ENCODE measurements at regions not wholly inside any gene's neighbourhood (a gene's known extent, or its start where the extent isn't known, plus 50 kb on each side); places are given as distances from the start of the nearest gene placed in this dataset.
"Not testable (repeated sequence)": the region's sequence is repeated elsewhere in the genome, so short reads cannot be mapped to it uniquely, and the experiment has no call there.

DNA sequence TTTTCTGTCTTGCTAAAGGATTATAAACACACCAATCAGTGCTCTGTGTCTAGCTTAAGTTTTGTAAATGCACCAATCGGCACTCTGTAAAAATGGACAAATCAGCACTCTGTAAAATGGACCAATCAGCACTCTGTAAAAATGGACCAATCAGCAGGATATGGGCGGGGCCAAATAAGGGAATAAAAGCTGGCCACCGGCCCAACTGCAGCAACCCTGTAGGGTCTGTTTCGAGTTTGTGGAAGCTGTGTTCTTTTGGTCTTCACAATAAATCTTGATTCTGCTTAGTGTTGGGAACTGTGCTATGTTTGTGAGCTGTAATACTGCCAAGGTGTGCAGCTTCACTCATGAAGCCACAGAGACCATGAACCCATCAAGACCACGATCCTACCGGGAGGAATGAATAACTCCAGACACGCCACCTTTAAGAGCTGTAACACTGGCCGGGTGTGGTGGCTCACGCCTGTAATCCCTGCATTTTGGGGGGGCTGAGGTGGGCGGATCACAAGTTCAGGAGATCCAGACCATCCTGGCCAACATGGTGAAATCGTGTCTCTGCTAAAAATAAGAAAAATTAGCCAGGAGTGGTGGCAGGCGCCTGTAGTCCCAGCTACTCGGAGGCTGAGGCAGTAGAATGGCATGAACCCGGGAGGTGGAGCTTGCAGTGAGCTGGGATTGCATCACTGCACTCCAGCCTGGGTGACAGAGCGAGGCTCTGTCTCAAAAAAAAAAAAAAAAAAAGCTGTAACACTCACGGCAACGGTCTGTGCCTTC is 133.0 kb upstream of the GDF10 start:
- H3K4me3 Mint-ChIP-seq, DNase-seq, H3K27me3 Mint-ChIP-seq, H3K27ac Mint-ChIP-seq, POLR2A ChIA-PET, H3K9me3 Mint-ChIP-seq, H3K36me3 Mint-ChIP-seq: not testable (repeated sequence)
- peaks cover 19% of the 10 kb centered on the region for H3K4me1 Mint-ChIP-seq (ENCODE audit: low read depth)
- intact Hi-C loops (cut with micrococcal nuclease), result loop anchor here (5.0 kb wide), 2 partner anchors 40 to 145 kb away; no protein-coding TSS in a partner anchor
- CTCF ChIA-PET, result interaction anchor here (0.7 to 1.9 kb wide), 5 partner anchors 14 to 145 kb away, joined by 3 to 11 read pairs (median 4); no protein-coding TSS in a partner anchor

DNA sequence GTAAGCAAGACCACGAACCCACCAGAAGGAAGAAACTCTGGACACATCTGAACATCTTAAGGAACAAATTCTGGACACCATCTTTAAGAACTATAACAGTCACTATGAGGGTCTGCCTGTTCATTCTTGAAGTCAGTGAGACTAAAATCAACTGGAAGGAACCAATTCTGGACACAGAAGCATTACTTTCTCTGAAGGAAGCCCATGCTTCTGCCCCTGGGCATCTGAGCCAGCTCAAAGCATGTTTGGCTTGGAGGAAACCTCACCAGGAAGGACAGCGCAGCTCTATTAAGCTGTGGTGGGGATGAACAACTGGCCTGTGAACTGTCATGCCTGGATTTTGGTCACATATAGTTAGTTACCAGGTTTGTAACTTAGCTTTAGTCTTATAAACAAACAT is 132.4 kb upstream of the GDF10 start:
- no peak overlapping the region for H3K27ac Mint-ChIP-seq
- no peaks in the 10 kb centered on the region for H3K36me3 Mint-ChIP-seq
- no peak overlapping the region for H3K4me3 Mint-ChIP-seq
- peaks cover 5% of the 10 kb centered on the region for H3K9me3 Mint-ChIP-seq
- ChIA-PET POLR2A (no interaction called here), CTCF (interaction anchor here (0.7 to 1.9 kb wide), 2 partner anchors 116 to 144 kb away, joined by 4 read pairs; no protein-coding TSS in a partner anchor)
- no peaks in the 10 kb centered on the region for H3K27me3 Mint-ChIP-seq
- peaks cover 18% of the 10 kb centered on the region for H3K4me1 Mint-ChIP-seq (ENCODE audit: low read depth)
- DNase-seq, result no peak
- intact Hi-C loops (cut with micrococcal nuclease), result loop anchor here (5.0 kb wide), 2 partner anchors 40 to 145 kb away; no protein-coding TSS in a partner anchor

DNA sequence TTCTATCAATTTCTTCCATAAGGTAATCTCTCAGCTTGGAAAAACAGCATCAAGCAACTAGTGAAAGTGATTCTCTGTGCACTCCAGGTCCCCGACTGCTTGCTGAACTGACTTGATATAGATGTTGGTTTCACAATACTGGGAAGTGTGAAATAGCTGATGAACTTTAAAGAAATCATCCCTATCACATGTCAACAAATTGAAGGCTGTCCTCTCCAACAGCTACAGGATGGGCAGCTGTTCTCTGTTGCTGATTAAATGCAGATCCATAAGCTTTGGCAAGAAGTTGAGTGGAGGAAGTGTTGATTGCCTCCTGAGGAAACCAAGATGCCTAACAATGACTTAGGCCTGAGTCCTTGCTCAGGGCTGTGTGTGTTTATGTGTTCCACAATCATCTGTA is 130.4 kb upstream of the GDF10 start:
- peaks cover 21% of the 10 kb centered on the region for H3K4me1 Mint-ChIP-seq (ENCODE audit: low read depth)
- no peaks in the 10 kb centered on the region for H3K36me3 Mint-ChIP-seq
- CTCF ChIA-PET, result no interaction called here
- H3K4me3 Mint-ChIP-seq, result no peak overlapping the region
- H3K27ac Mint-ChIP-seq, result no peak overlapping the region
- DNase-seq, result no peak
- peaks cover 5% of the 10 kb centered on the region for H3K9me3 Mint-ChIP-seq
- intact Hi-C loops (cut with micrococcal nuclease), result loop anchor here (5.0 kb wide), 2 partner anchors 38 to 143 kb away; no protein-coding TSS in a partner anchor
- H3K27me3 Mint-ChIP-seq, result no peaks in the 10 kb centered on the region
- POLR2A ChIA-PET, result no interaction called here

DNA sequence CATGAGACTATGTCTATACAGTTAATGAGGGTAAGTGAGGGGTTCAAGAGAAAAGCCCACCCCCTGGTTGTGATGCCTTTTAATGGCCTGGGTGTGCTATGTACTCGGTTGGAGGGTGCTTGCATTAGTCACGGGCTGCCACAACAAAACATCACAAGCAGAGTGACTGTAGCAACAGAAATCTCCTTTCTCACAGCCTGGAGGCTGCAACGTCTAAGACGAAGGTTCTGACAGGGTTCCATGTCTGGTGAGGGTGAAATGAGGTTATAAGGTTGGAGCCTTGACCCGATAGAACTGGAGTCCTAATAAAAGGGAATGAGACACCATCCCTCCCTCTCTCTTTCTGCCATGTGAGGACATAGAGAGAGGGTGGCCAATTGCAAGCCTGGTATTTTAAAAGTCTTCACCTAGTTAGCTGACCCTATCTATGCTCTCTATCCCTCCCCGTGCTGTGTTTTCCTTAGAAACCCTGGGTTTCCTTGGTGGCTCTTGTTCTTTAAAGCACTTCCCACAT is 126.0 kb upstream of the GDF10 start:
- no peaks in the 10 kb centered on the region for H3K27me3 Mint-ChIP-seq
- intact Hi-C loops (cut with micrococcal nuclease), result no loop called here
- no peaks in the 10 kb centered on the region for H3K9me3 Mint-ChIP-seq
- peaks cover 3% of the 10 kb centered on the region for H3K4me1 Mint-ChIP-seq (ENCODE audit: low read depth)
- CTCF ChIA-PET, result interaction anchor here (1.0 kb wide), 1 partner anchor 16 kb away, joined by 4 read pairs; no protein-coding TSS in a partner anchor
- H3K36me3 Mint-ChIP-seq, result no peaks in the 10 kb centered on the region
- DNase-seq, result no peak
- H3K4me3 Mint-ChIP-seq, result no peak overlapping the region
- H3K27ac Mint-ChIP-seq, result no peak overlapping the region
- POLR2A ChIA-PET, result no interaction called here

DNA sequence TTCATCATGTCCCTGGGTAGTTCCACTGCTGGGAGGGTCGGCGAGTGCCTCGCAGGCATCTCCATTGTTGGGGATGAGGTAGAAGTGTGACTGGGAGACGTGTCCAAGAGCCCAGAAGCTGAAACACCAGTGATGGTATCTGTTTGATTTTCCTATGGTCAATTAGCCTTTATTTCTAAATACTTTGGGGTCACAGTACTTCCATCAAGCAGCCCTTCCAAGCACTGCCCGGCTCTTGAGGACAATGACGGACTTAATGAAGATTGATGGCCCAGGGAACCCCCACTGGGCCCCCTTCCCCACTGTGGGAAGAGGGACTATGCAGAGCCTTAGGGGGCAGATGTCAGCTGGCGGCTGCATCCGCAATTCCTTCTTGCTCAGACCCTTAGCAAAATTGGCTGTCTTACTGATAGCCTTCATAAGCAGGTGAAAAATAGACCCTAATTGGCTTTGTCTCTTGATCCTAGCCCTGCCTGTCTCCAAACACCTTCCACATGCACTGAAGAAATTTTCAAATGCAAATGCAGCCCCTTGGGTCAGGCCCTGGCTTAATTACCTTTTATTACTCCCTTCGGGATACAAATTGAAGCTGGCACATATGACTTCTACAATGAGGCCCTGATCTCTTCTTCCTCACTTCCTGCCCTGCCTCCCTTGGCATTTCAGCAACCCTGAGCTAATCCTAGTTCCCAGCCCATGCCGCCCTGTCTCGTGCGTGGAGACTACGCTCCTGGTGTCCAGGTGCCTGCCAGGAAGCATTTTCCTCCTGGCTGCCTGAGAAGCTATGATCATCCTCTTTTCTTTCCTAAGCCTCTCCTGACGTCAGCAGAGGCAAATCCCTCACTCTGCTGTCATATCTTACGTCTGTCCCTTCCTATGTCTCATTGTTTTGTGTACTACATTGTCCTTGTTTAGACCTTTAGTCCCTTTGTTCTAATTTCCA is 124.5 kb upstream of the GDF10 start:
- Mint-ChIP-seq H3K27ac (no peak overlapping the region), H3K27me3 (no peaks in the 10 kb centered on the region), H3K4me1 (ENCODE audit: low read depth) (peaks cover 3% of the 10 kb centered on the region), H3K9me3 (no peaks in the 10 kb centered on the region), H3K36me3 (no peaks in the 10 kb centered on the region), H3K4me3 (no peak overlapping the region)
- ChIA-PET CTCF (no interaction called here), POLR2A (no interaction called here)
- no peak for DNase-seq
- intact Hi-C loops (cut with micrococcal nuclease), result no loop called here

DNA sequence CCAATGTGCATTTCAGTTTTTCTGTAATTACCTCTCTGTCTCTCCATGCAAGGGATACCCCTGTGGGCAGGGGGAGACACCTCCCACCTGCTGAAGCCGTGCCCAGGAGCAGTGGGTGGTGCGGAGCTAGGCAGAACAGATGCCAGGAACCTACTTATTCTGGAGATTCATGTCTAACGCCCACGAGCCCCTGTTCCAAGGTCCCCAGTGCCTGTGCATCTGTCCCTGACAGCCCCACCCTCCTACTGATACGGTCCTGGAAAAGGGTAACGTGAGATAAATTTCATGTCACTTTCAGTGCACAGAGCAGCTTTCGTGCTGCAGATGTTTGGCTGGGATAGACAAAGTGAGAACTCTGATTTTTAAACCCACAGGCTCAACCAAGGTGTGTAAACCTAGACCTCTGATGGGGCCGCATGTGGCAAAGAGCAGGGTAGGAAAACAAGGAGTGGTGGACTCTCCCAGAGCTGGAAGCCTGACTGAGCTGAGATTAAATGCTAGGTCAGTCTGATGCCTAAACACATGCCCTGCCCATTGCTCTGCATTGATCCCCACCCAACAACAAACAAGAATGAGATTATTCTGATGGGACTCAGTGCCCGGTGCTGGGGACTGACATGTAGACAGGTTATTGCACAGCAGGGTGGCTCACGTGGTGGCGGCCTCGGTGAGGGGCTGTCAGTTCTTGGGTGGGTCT is 123.6 kb upstream of the GDF10 start:
- DNase-seq, result no peak
- intact Hi-C loops (cut with micrococcal nuclease), result no loop called here
- CTCF ChIA-PET, result no interaction called here
- POLR2A ChIA-PET, result no interaction called here
- Mint-ChIP-seq H3K27me3 (no peaks in the 10 kb centered on the region), H3K4me1 (ENCODE audit: low read depth) (peaks cover 3% of the 10 kb centered on the region), H3K36me3 (no peaks in the 10 kb centered on the region), H3K4me3 (no peak overlapping the region), H3K9me3 (no peaks in the 10 kb centered on the region), H3K27ac (no peak overlapping the region)

DNA sequence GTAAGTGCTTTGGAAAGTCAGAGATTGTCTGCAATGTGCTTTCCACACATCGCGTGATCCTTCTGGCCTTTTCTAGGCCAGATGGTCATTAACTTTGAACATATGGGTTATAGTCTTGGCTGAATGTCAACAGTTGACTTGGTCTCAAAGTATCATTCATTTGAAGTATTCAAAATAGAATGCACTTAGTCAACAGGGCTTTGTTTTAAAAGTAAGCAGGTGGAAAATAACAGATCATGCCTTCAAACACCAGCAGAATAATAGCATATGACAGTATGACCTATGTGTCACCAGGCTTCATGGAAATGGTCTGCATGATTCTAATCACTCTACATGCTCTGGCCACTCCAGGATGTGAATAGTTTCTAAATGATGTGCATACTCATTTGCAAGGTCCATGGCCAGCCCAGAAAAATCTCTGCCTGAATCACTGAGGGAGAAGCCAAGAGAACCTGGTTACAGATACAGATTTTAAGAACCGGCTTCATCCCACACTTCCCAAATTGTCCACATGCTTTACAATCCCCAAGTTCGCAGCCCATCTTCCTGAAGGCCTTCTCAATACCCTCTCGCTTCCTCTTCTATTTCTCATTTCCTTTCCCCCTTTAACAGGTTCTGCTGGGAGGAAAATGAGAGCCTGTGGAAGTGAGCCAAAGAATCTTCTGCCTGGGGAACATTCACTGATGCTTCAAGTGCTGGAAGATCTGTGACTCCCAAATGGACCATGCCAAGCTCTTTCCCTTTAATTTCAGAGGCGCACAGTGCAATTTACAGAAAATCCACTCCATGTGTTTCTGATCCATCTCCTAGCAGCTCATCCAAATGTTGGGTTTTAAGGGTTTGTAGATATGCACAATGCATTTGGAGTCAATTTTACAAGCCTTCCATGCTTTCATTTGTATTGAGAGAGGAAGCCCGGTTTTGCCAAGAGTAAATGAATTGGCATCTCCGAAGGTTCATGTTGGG is 122.8 kb upstream of the GDF10 start:
- Mint-ChIP-seq H3K4me1 (ENCODE audit: low read depth) (peaks cover 3% of the 10 kb centered on the region), H3K27me3 (no peaks in the 10 kb centered on the region), H3K36me3 (no peaks in the 10 kb centered on the region), H3K9me3 (no peaks in the 10 kb centered on the region), H3K27ac (no peak overlapping the region), H3K4me3 (no peak overlapping the region)
- ChIA-PET POLR2A (no interaction called here), CTCF (no interaction called here)
- no peak for DNase-seq
- intact Hi-C loops (cut with micrococcal nuclease), result no loop called here

DNA sequence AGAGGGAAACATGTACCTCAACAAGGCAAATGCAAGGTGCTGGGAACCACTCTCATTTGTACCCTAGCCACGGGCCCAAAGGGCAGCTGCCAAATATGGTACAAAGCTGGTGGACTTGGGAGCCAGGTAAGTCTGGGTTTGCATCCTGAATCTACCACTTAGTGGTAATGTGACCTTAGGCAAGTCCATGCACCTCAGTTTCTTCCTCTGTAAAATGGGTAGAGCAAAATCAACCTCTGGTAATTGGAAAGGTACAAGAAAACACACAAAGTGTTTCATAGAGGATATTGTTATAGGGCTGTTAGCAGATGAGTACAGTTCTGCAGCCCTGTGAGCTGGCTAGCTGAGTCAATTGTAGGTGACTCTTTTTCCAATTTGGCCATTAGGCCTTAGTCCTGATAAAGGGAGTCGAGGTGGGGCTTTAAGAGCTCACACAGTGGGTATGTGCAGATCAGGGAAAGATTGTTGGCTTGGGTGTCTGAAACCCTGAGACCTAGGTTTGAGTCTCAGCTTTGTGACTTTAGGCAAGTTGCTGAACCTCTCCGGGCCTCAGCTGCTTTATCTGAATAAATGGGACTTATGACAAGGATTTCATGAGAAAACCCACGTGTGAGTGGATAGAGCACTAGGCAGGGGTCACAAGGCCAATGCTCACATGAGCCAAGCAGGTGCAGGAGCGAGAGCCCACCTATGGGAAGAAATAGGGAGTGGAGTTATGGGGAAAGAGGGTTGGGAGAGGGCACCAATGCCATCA is 121.3 kb upstream of the GDF10 start:
- POLR2A ChIA-PET, result no interaction called here
- H3K36me3 Mint-ChIP-seq, result no peaks in the 10 kb centered on the region
- H3K4me1 Mint-ChIP-seq (ENCODE audit: low read depth), result no peaks in the 10 kb centered on the region
- CTCF ChIA-PET, result interaction anchor here (1.0 to 1.5 kb wide), 2 partner anchors 27 to 29 kb away, joined by 3 read pairs; no protein-coding TSS in a partner anchor
- no peak overlapping the region for H3K4me3 Mint-ChIP-seq
- H3K27ac Mint-ChIP-seq, result no peak overlapping the region
- no peak for DNase-seq
- H3K27me3 Mint-ChIP-seq, result no peaks in the 10 kb centered on the region
- intact Hi-C loops (cut with micrococcal nuclease), result no loop called here
- H3K9me3 Mint-ChIP-seq, result no peaks in the 10 kb centered on the region

DNA sequence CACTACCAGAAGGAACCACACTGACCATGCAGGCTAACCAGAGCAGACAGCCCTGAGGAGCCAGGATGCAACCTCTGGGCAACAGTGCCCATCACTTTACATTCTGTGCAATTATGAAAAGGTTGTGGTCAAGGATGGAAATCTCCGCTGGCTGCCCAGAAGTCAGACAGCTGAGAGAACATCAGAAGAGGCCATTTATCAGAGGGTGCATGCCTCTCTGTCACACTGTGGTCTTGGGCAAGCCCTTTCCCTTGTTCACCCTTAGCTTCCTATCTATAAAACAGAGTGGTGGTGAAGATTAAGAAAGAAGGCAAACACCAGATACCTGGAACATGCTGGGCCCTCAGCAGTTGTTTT is 120.7 kb upstream of the GDF10 start:
- H3K4me3 Mint-ChIP-seq, result no peak overlapping the region
- POLR2A ChIA-PET, result no interaction called here
- H3K9me3 Mint-ChIP-seq, result no peaks in the 10 kb centered on the region
- DNase-seq, result no peak
- intact Hi-C loops (cut with micrococcal nuclease), result no loop called here
- H3K27ac Mint-ChIP-seq, result no peak overlapping the region
- CTCF ChIA-PET, result interaction anchor here (1.0 to 1.5 kb wide), 2 partner anchors 28 kb away, joined by 3 read pairs; no protein-coding TSS in a partner anchor
- no peaks in the 10 kb centered on the region for H3K36me3 Mint-ChIP-seq
- H3K27me3 Mint-ChIP-seq, result no peaks in the 10 kb centered on the region
- H3K4me1 Mint-ChIP-seq (ENCODE audit: low read depth), result no peaks in the 10 kb centered on the region

DNA sequence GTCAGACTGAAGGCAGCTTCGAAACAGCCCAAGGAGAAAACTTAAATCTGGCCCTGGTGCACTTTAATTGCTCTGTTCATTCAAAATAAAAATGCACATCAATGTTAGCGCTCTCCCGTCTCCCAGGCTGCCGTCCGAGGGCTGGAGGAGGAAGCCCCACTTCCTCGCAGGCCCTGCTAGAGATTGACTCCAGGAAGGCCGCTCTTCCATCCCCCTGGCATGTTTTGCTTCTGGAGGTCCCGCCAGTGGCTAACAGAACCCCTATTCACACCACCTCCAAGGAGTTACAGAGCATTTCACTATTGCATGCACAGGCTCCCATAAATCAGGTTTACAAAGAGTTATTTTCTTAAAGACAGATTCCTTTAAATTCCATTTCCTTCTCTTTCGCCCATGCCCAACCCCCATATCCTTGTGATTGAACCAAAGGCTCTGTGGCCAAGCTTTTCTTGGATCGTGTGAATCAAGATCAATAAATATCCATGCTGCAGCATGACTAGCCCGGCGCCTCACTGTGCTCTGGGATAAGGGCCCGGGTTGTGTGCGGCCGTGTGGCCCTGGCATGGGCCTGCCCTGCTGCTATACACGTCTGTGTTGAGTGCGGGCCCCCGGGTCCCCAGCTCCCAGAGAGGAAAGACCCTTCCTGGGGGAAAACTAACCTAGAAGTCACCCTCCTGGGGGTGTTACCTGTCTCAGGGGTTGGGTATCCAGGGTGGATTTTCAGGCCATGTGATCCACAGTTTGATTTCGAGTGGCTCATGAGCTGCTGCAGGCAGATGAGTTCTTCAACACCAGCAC is 118.7 kb upstream of the GDF10 start:
- H3K27ac Mint-ChIP-seq, result no peak overlapping the region
- H3K4me3 Mint-ChIP-seq, result no peak overlapping the region
- H3K27me3 Mint-ChIP-seq, result no peaks in the 10 kb centered on the region
- no peak for DNase-seq
- intact Hi-C loops (cut with micrococcal nuclease), result no loop called here
- ChIA-PET CTCF (no interaction called here), POLR2A (no interaction called here)
- H3K4me1 Mint-ChIP-seq (ENCODE audit: low read depth), result no peaks in the 10 kb centered on the region
- no peaks in the 10 kb centered on the region for H3K36me3 Mint-ChIP-seq
- no peaks in the 10 kb centered on the region for H3K9me3 Mint-ChIP-seq

Measured in activated CD4-positive, alpha-beta memory T cell treated with anti-CD3 and anti-CD28 coated beads for 36 hours (primary cell).